GM19193 (cell line): ENCODE measurements at regions not wholly inside any gene's neighbourhood (a gene's known extent, or its start where the extent isn't known, plus 50 kb on each side); places are given as distances from the start of the nearest gene placed in this dataset.

Experiments
- POLR2A ChIP-seq: IDR thresholded peaks from 4 replicates; pipeline ENCODE4 v1.6.1; 2011; ENCODE audit not compliant: insufficient read depth, insufficient read length; ENCODE audit errors: extremely low read depth

GRCh38 chr6:163937071-163937470, 522.6 kb downstream of the QKI start:
- no peak for TF ChIP-seq POLR2A

GRCh38 chr6:163935158-163935762, 520.7 kb downstream of the QKI start:
- TF ChIP-seq POLR2A: no peak

DNA sequence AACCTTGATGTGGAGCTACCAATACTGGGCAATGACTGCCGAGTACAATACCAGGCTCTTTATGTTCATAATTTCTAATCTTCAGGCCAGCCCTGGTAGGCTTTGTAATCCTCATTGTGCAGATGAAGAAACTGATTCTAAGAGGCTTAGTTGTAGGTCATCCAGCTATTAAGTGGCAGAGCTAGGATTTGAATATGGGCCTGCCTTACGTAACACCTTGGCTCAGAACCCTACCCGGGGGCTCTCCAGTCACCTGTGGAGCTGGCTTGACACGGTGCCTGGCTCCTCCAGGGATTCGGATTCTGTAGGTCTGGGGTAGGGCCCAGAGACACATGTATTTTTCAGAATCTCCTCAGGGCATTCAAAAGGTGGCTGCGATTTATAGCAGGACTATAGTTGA, 515.5 kb downstream of the QKI start:
- TF ChIP-seq POLR2A: no peak

DNA sequence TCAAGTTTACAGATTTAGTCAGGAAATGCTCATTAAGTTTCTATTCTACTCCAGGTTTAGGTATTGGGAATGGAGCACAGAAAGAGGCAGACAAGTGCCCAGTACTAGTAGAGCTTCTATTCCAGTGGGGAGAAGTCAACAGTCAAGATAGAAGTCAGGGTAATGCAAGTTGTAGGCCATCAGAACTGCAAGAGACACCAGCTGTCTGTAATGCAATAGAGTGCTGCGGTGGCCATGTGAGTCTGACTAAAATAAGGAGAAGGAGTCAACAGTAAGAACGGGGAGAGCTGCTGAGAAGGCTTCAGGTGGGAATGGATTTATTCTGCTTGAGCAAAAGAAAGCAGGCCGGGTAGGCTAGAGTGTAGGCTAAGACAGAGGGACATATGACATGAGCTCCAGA, 515.0 kb downstream of the QKI start:
- TF ChIP-seq POLR2A: no peak

- no peak for TF ChIP-seq POLR2A
These were observed 512.1 kb downstream of the QKI start for GRCh38 chr6:163926642-163927041.

DNA sequence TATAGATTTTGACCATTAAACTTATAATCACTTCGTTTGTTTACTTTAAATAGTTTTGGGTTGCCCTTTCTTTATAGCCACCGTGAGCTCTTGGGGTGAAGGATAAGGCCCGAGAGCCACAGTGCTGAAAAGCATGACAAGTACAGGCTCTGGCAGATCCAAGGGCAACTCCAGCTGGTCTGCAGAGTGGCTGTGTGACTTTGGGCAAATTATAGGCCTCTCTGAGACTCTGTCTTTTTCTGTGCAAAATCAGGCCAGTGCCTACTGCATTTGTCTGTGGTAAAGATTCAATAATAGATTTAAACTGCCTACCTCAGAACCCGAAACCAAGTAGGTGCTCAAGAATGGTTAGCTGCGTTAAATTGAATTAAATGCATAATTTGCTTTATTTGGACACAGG, 511.3 kb downstream of the QKI start:
- TF ChIP-seq POLR2A: no peak

- TF ChIP-seq POLR2A: no peak
These were observed 509.3 kb downstream of the QKI start for GRCh38 chr6:163923658-163924411.

DNA sequence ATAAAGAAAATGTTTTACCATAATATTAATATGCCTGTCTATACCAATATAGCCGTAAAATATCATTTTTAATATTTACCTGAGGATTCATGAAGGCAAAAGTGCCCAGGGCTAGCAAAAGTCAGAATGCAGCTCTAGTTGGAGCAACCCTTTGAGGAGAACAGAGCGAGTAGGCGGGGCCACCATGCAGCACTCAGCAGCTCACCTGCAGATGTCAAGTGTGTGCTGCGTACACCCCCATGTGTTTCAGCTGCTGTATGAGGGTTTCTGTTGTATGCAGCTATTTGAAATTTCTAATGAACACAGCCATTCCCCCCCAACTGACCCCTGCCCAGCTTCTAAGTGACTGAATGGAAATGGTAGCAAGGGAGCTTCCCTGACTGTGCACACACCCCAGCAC, 508.0 kb downstream of the QKI start:
- TF ChIP-seq POLR2A: no peak

DNA sequence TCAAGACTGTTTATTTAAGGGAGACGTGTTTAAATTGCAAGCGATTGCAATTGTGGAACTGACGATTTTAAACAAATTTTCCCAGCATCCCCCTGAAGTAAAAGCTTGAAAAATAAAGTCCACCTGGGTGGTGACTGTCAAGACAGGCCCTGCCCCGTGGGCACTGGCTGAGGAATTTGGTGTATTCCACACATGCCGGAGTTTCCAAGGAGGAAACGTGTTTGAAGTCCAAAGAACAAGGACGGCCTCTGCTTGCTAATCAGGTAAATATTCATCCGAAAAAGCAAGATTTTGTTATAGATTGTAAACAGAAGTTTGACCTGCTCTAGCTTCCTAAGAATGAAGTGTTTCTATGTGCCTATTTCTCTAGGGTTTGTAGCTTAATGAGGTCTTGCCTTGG, 505.1 kb downstream of the QKI start:
- TF ChIP-seq POLR2A: no peak

DNA sequence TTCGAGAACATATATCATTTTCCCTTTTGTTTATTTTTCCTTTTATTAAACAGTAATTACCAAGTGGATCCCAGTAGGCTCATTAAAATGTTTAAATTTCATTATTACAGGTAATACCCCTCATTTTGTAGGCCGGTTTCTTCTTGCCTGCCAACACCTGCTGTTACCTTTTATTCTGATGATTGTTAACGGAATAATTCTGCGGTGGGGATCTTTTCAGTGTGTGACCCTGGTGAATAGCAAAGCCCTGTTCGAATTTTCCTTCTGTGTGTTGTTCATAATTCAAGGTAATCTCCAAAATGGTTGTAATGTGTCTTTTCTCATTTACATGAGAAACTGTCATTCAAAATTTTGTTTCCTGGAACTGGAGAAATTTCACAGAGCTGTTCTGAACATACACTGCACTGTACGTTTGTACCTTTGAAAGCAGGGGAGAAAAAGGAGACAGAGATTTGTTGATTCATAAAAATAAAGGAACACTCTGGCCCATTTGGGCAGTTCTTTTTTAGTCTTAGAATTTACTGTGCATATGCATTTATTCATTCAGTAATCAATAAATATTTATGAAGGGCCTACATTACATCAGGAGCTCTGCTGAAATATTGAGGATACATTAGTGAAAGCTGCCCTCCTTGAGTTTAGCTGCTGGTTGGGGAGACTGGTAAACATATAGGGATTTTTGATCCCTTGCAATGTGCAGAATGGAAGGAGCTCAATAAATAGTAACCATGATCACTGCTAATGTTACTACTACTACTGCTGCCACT, 502.0 kb downstream of the QKI start:
- no peak for TF ChIP-seq POLR2A

DNA sequence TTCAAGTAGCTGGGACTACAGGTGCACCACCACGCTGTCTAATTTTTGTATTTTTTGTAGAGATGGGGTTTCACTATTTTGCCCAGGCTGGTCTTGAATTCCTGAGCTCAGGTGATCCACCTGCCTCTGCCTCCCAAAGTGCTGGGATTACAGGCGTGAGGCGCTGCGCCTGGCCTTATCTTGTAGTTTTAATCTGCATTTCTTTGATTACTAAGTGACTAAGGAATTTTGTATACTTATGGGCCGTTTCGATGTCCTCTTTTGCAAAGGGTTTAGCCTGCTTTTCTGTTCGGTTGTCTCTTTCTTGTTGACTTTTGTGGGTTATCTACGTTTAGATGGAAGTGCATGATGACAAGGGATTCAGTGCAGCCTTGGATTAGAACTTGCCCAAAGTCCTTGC, 500.6 kb downstream of the QKI start:
- TF ChIP-seq POLR2A: no peak

DNA sequence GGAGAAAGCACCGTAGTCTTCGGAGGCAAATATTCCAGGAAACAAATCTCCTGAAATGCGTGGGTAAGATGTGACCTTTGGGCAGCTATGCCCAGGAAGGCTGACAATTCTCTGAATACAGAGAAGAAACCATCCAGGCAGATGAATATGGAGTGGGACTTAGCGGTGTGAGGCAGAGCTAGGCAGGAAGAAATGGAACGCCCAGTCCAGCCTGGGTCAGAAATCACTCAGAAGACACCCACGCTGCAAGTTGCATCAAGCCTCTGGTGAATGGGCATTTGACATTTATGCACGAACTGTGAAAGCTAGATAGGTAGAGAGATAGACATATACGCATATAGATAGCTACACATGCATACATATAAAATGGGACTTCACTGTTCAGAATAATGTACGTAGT, 498.5 kb downstream of the QKI start:
- TF ChIP-seq POLR2A: no peak

DNA sequence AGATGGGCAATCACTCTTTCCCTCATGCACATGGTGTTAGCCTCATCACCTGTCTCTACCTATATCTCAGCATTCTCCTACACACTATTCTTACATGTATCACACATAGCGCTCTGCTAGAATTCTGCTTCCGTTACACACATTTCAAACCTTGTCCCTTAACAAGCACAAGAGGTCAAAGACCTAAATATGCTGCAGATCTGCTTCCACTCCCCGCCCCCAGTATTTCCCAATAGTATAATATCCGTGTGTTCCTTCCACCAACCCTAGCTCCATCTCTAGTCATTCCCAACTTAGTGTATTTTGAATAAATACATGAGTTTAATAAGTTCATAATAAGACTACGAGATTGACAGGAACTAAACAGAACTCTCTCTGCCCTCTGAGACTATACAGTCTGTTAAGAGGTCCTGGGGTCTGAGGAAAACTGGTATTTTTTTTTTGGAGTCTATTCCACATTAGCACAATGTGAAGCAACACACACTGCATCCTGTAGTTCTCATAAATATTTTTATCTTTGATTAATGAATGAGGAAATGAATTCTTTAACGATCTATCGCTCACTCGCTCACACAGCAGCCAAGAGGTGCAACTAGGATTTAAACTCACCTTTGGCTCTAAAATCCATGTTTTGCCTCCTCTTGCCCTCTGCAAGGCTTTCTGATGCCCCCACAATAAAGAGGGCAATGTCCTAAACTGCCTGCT, 491.6 kb downstream of the QKI start:
- no peak for TF ChIP-seq POLR2A

DNA sequence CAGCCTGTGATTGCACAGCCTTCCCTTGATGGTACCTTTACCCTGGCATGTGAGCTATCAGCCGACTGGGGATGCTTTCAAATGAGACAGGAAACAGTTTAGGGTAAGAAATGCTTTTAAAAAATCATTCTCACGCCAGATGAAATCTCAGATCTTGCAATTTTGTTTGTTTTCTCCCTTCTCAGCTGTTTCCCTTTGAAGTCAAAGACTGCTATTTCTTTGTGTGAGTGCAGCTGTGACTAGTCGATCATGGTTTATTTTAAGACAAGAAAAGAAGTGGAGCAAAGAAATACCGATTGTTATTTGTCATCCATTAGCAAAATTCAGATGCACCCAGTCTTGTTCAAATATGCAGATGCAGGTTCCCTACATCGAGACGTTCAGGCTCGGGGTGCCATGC, 489.7 kb downstream of the QKI start:
- no peak for TF ChIP-seq POLR2A

DNA sequence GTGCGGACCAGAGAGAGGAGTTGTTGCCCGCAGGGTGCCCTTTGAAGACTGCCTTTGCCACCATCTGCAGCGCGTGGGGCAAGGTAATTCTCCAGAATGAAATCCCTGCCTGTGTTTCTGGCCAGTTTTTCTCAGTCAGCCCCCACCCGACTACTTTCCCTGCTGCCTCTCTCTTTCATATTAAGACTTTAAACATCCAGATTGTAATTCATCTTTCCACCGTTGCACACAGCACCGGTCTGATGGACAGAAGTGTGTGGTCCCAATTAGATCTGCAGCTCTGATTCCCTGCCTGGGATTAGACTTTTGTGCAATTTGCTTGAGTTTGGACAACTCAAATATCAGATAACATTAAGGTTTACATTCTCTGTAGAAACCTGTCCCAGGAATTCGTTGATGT, 489.0 kb downstream of the QKI start:
- TF ChIP-seq POLR2A: no peak
